ENCODE measurements at regions not wholly inside any gene's neighbourhood (a gene's known extent, or its start where the extent isn't known, plus 50 kb on each side); places are given as distances from the start of the nearest gene placed in this dataset.

DNA sequence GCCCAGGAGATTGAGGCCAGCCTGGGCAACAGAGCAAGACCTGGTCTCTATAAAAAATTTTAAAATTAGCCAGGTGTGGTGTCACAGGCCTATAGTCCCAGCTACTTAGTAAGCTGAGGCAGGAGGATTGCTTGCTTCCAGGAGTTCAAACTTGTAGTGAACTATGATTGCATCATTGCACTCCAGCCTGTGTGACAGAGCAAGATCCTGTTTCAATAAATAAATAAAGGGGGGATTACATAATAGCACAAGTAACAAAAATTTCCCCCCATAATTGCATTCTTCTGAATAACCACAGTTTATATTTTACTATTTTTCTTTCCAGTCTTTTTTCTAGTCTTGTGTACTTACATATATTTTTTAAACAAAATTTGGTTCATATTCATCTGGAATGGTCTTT is 135.6 kb downstream of the CHIC2 start:
- TF ChIP-seq, protein P1, sequence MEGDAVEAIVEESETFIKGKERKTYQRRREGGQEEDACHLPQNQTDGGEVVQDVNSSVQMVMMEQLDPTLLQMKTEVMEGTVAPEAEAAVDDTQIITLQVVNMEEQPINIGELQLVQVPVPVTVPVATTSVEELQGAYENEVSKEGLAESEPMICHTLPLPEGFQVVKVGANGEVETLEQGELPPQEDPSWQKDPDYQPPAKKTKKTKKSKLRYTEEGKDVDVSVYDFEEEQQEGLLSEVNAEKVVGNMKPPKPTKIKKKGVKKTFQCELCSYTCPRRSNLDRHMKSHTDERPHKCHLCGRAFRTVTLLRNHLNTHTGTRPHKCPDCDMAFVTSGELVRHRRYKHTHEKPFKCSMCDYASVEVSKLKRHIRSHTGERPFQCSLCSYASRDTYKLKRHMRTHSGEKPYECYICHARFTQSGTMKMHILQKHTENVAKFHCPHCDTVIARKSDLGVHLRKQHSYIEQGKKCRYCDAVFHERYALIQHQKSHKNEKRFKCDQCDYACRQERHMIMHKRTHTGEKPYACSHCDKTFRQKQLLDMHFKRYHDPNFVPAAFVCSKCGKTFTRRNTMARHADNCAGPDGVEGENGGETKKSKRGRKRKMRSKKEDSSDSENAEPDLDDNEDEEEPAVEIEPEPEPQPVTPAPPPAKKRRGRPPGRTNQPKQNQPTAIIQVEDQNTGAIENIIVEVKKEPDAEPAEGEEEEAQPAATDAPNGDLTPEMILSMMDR (conservative IDR thresholded peaks at IDR 0.05; ENCODE audit: low read depth in 2 of 2), result no peak
- TF ChIP-seq EZH2phosphoT487 (IDR thresholded peaks at IDR 0.05; ENCODE audit: unreplicated experiment), result no peak

Data from GM23338 (cell line).